Right cardiac atrium (tissue), 5 donors: ENCODE measurements at regions not wholly inside any gene's neighbourhood (a gene's known extent, or its start where the extent isn't known, plus 50 kb on each side); places are given as distances from the start of the nearest gene placed in this dataset.
"Not testable (repeated sequence)": the region's sequence is repeated elsewhere in the genome, so short reads cannot be mapped to it uniquely, and the experiment has no call there.

Experiments used
- ATAC-seq, 2 donors: fragments of 200-7000 bp; cut with Tn5 transposase; one replicate each; pipeline versions ENCODE4 v1.8.0 to v1.9.1; 2020; ENCODE audit warnings: moderate library complexity in 2 of 2, mild to moderate bottlenecking in 1 of 2
- DNase-seq, 3 donors: peaks; one replicate each; pipeline ENCODE4 v3.0.0-alpha.2; 2020
- H3K27ac ChIP-seq: one replicate; pipeline ENCODE4 v1.5.1; 2013; ENCODE audit warnings: mild to moderate bottlenecking, low read length, control low read depth, moderate library complexity
- H3K27me3 ChIP-seq: one replicate; pipeline ENCODE4 v1.6.1; 2013; ENCODE audit not compliant: control insufficient read depth, insufficient read depth
- H3K4me1 ChIP-seq: one replicate; pipeline ENCODE4 v1.6.1; 2013; ENCODE audit warnings: low read length; ENCODE audit not compliant: control insufficient read depth, insufficient read depth
- H3K4me3 ChIP-seq: one replicate; pipeline ENCODE4 v1.5.1; 2013; ENCODE audit warnings: low read length, control low read depth
- H3K9me3 ChIP-seq: one replicate; pipeline ENCODE4 v1.6.1; 2013; ENCODE audit warnings: low read length; ENCODE audit not compliant: control insufficient read depth
- WGBS: extraction: QIAGEN DNeasy Blood & Tissue Kit; methylation state at CpG from one replicate; pipeline ENCODE4 v1.1.7; 2013; 5-methylcytosine and 5-hydroxymethylcytosine counted together
- intact Hi-C, 4 donors: fragments of 100-400 bp; cut with DNase I; formaldehyde crosslinking; loops; one replicate each; pipeline versions ENCODE4 v1.11.0 to v1.14.0; 2022 to 2023
- donor health status: healthy with polysubstance abuse.
- donor health status: DM: no; HTN: yes; CAD: no.
- donor health status: DM: no; HTN: no; CAD: no.
- donor health status: DM: no; HTN: yes; CAD: no; lungs with severe emphysema.
- donor health status: DM: yes; HTN: yes; CAD: no.

- ATAC-seq (no peak), DNase-seq (no peak)
- no peak overlapping the region for H3K27ac ChIP-seq
- no peak overlapping the region for H3K4me3 ChIP-seq
- H3K9me3 ChIP-seq, result no peaks in the 10 kb centered on the region
- intact Hi-C loops, result no loop called here
- no peaks in the 10 kb centered on the region for H3K27me3 ChIP-seq
- H3K4me1 ChIP-seq, result peaks cover 2% of the 10 kb centered on the region
Measured at GRCh38 chr7:96789914-96790313, 80.3 kb upstream of the SEM1 start.

GRCh38 chr7:96792115-96792514 lies 82.5 kb upstream of the SEM1 start:
- ATAC-seq (no peak), DNase-seq (no peak)
- H3K27me3 ChIP-seq, result no peaks in the 10 kb centered on the region
- no peak overlapping the region for H3K27ac ChIP-seq
- H3K4me1 ChIP-seq, result no peaks in the 10 kb centered on the region
- intact Hi-C loops, result no loop called here
- H3K4me3 ChIP-seq, result no peak overlapping the region
- no peaks in the 10 kb centered on the region for H3K9me3 ChIP-seq
- 62% methylated on average over 2 of the region's 2 CpGs for WGBS

GRCh38 chr7:96794063-96794462 lies 84.4 kb upstream of the SEM1 start:
- H3K27ac ChIP-seq, result no peak overlapping the region
- 86% methylated on average over 2 of the region's 2 CpGs for WGBS
- no peaks in the 10 kb centered on the region for H3K27me3 ChIP-seq
- H3K4me3 ChIP-seq, result no peak overlapping the region
- intact Hi-C loops, result no loop called here
- H3K9me3 ChIP-seq, result no peaks in the 10 kb centered on the region
- ATAC-seq (no peak), DNase-seq (no peak)
- H3K4me1 ChIP-seq, result no peaks in the 10 kb centered on the region

GRCh38 chr7:96800122-96800521 lies 90.5 kb upstream of the SEM1 start:
- H3K27ac ChIP-seq, result no peak overlapping the region
- ATAC-seq, result no peak
- no peaks in the 10 kb centered on the region for H3K9me3 ChIP-seq
- H3K27me3 ChIP-seq, result no peaks in the 10 kb centered on the region
- WGBS, result 84% methylated on average over 3 of the region's 3 CpGs
- no peak overlapping the region for H3K4me3 ChIP-seq
- no peak for DNase-seq
- no peaks in the 10 kb centered on the region for H3K4me1 ChIP-seq
- intact Hi-C loops, result no loop called here

GRCh38 chr7:96800824-96801223 lies 91.2 kb upstream of the SEM1 start:
- DNase-seq (no peak), ATAC-seq (no peak)
- Histone ChIP-seq H3K4me3 (no peak overlapping the region), H3K9me3 (no peaks in the 10 kb centered on the region), H3K27ac (no peak overlapping the region), H3K27me3 (no peaks in the 10 kb centered on the region), H3K4me1 (no peaks in the 10 kb centered on the region)
- intact Hi-C loops, result no loop called here
- WGBS, result 62% methylated on average over 2 of the region's 2 CpGs

- 29% methylated on average over 1 of the region's 1 CpG for WGBS
- no peaks in the 10 kb centered on the region for H3K4me1 ChIP-seq
- ATAC-seq, result no peak
- no peaks in the 10 kb centered on the region for H3K27me3 ChIP-seq
- intact Hi-C loops, result no loop called here
- no peak for DNase-seq
- no peaks in the 10 kb centered on the region for H3K9me3 ChIP-seq
- no peak overlapping the region for H3K4me3 ChIP-seq
- H3K27ac ChIP-seq, result no peak overlapping the region
Measured at GRCh38 chr7:96819111-96819700, 109.6 kb upstream of the SEM1 start.

GRCh38 chr7:96821131-96821530 lies 111.5 kb upstream of the SEM1 start:
- H3K27me3 ChIP-seq, intact Hi-C loops, H3K9me3 ChIP-seq, H3K4me1 ChIP-seq, H3K4me3 ChIP-seq, ATAC-seq, H3K27ac ChIP-seq, DNase-seq: not testable (repeated sequence)
- WGBS, result 98% methylated on average over 1 of the region's 1 CpG

GRCh38 chr7:96822824-96823223 lies 113.2 kb upstream of the SEM1 start:
- ATAC-seq (no peak), DNase-seq (no peak)
- Histone ChIP-seq H3K4me3 (no peak overlapping the region), H3K27ac (no peak overlapping the region), H3K27me3 (no peaks in the 10 kb centered on the region), H3K9me3 (no peaks in the 10 kb centered on the region), H3K4me1 (no peaks in the 10 kb centered on the region)
- intact Hi-C loops, result no loop called here
- WGBS, result 77% methylated on average over 2 of the region's 2 CpGs

- Histone ChIP-seq H3K4me3 (no peak overlapping the region), H3K27me3 (no peaks in the 10 kb centered on the region), H3K9me3 (no peaks in the 10 kb centered on the region), H3K27ac (no peak overlapping the region), H3K4me1 (no peaks in the 10 kb centered on the region)
- 62% methylated on average over 4 of the region's 4 CpGs for WGBS
- ATAC-seq (no peak), DNase-seq (no peak)
- intact Hi-C loops, result no loop called here
Measured at GRCh38 chr7:96823274-96823673, 113.6 kb upstream of the SEM1 start.

GRCh38 chr7:96824686-96825085 lies 115.0 kb upstream of the SEM1 start:
- intact Hi-C loops, result no loop called here
- no peaks in the 10 kb centered on the region for H3K27me3 ChIP-seq
- no peak for DNase-seq
- H3K4me3 ChIP-seq, result no peak overlapping the region
- no peak overlapping the region for H3K27ac ChIP-seq
- 46% methylated on average over 1 of the region's 1 CpG for WGBS
- no peaks in the 10 kb centered on the region for H3K9me3 ChIP-seq
- no peaks in the 10 kb centered on the region for H3K4me1 ChIP-seq
- ATAC-seq, result no peak

- H3K4me3 ChIP-seq, result no peak overlapping the region
- H3K9me3 ChIP-seq, result no peaks in the 10 kb centered on the region
- H3K4me1 ChIP-seq, result no peaks in the 10 kb centered on the region
- intact Hi-C loops, result no loop called here
- DNase-seq, result no peak
- H3K27me3 ChIP-seq, result no peaks in the 10 kb centered on the region
- 78% methylated on average over 2 of the region's 2 CpGs for WGBS
- H3K27ac ChIP-seq, result no peak overlapping the region
- ATAC-seq, result no peak
Measured at GRCh38 chr7:96825285-96825684, 115.6 kb upstream of the SEM1 start.

GRCh38 chr7:96826089-96826488 lies 116.4 kb upstream of the SEM1 start:
- ATAC-seq, result no peak
- intact Hi-C loops, result no loop called here
- no peak overlapping the region for H3K27ac ChIP-seq
- H3K27me3 ChIP-seq, result no peaks in the 10 kb centered on the region
- H3K9me3 ChIP-seq, result no peaks in the 10 kb centered on the region
- WGBS, result 55% methylated on average over 1 of the region's 1 CpG
- no peak for DNase-seq
- no peak overlapping the region for H3K4me3 ChIP-seq
- H3K4me1 ChIP-seq, result no peaks in the 10 kb centered on the region
